ENCODE measurements at regions not wholly inside any gene's neighbourhood (a gene's known extent, or its start where the extent isn't known, plus 50 kb on each side); places are given as distances from the start of the nearest gene placed in this dataset.
"Not testable (repeated sequence)": the region's sequence is repeated elsewhere in the genome, so short reads cannot be mapped to it uniquely, and the experiment has no call there.

DNA sequence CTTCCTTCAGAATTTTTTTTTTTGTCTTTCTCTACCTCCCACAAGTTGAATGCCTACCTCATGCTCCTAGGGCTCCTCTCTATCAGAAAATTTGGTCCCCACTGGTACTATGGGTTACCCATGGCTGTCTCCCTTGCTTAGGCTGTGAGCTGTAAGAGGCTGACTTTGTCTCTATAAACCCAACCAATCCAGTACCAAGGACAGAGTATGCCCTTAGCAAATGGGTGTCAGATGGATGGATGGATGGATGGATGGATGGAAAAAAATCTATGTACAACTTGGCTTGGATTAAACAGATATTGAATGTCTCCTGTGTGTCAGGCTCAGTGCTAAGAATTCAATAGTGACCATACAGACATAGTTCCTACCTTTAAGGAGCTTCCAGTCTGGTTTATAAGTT lies 398.2 kb upstream of the TRPC7 start:
- no peaks in the 10 kb centered on the region for H3K9me3 ChIP-seq (ENCODE audit: control insufficient read depth, insufficient read depth, low read length)
- no peak overlapping the region for H3K27ac ChIP-seq (ENCODE audit: low read depth, low read length)
- H3K4me3 ChIP-seq (ENCODE audit: low read depth, low read length): no peak overlapping the region
- no peak for DNase-seq (ENCODE audit: low read depth in 4 of 6, low spot score in 6 of 6)
- H3K36me3 ChIP-seq (ENCODE audit: control insufficient read depth, insufficient read depth, low read length): no peaks in the 10 kb centered on the region
- no peaks in the 10 kb centered on the region for H3K27me3 ChIP-seq (ENCODE audit: control insufficient read depth, insufficient read depth, low read length)
- H3K4me1 ChIP-seq (ENCODE audit: control insufficient read depth, insufficient read depth, low read length): no peaks in the 10 kb centered on the region

DNA sequence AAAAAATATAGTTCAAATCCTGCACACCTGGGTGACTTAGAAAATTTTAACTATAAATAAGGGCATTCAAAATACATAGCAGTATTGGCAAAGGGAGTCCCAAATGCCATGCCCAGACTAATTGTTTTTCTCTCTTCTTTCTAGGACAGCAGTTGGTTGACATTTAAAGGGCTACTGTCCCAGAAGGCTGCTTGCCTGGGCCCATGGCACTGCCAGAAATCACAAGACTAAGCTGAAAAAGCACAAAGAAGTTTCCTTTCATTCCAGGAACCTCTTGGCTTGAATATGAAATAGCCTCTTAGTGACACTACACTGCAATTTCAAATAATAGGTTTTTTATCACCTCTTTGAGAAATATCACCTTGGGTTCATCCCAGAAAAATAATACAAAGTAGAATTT lies 388.9 kb upstream of the TRPC7 start:
- no peaks in the 10 kb centered on the region for H3K9me3 ChIP-seq (ENCODE audit: control insufficient read depth, insufficient read depth, low read length)
- H3K27ac ChIP-seq (ENCODE audit: low read depth, low read length): no peak overlapping the region
- no peaks in the 10 kb centered on the region for H3K27me3 ChIP-seq (ENCODE audit: control insufficient read depth, insufficient read depth, low read length)
- H3K36me3 ChIP-seq (ENCODE audit: control insufficient read depth, insufficient read depth, low read length): no peaks in the 10 kb centered on the region
- DNase-seq (ENCODE audit: low read depth in 4 of 6, low spot score in 6 of 6): peak in 1 of 6 donors; percentile 64
- no peak overlapping the region for H3K4me3 ChIP-seq (ENCODE audit: low read depth, low read length)
- no peaks in the 10 kb centered on the region for H3K4me1 ChIP-seq (ENCODE audit: control insufficient read depth, insufficient read depth, low read length)

DNA sequence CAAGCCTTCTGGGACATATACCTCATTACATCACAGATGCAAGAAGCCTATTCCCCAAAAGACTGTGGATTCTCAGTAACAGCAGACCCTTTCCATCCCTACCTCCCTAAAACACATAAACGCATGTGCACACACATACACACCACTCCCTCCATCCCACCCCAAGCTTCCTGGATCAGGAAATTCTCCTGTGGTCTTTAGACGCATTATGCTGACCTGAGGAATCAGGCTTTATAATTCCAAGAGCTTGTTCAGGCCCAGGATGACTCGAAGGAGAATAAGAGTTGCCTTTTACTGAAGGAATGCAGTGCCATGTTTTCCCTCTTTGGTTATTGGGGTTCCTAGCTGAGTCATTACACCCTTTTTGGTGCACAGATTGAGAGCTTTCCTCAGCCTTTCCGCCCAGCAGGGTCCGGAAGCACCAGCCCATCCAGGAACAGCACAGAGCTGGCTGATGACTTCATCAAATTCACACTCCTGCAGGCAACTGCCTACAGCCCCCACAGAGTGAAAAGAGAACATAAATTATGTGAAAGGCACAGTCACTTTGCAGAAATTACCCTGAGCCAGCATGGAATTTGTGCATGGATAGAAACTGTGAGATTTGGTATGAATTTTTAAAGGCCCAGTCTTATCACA lies 385.0 kb upstream of the TRPC7 start:
- peak in 2 of 6 donors; percentile 7 to 60 for DNase-seq (ENCODE audit: low read depth in 4 of 6, low spot score in 6 of 6)
- WGBS (ENCODE audit: insufficient coverage): 100% methylated on average over 2 of the region's 5 CpGs

DNA sequence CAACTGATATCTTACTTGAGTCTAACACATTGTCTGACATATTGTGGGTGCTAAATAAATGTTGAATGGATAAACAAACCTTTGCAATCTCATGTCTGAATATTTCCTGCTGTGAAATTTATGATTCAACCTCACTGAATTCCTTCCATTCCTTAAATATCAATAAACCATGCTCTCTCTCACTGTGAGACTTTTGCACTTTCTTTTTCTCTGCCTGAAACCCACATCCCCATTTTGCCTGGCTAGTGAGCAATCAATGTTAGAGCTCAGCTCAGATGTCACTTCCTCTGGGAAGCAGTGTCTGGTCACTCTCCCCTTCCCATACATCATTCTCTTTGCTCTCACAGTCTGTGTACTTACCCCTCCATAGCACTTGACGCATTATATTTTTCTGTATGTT lies 383.7 kb upstream of the TRPC7 start:
- no CpG with 5 or more reads among the region's 1 CpG for WGBS (ENCODE audit: insufficient coverage)
- no peak overlapping the region for H3K4me3 ChIP-seq (ENCODE audit: low read depth, low read length)
- H3K36me3 ChIP-seq (ENCODE audit: control insufficient read depth, insufficient read depth, low read length): no peaks in the 10 kb centered on the region
- no peaks in the 10 kb centered on the region for H3K27me3 ChIP-seq (ENCODE audit: control insufficient read depth, insufficient read depth, low read length)
- peaks cover 2% of the 10 kb centered on the region for H3K9me3 ChIP-seq (ENCODE audit: control insufficient read depth, insufficient read depth, low read length)
- H3K27ac ChIP-seq (ENCODE audit: low read depth, low read length): no peak overlapping the region
- DNase-seq (ENCODE audit: low read depth in 4 of 6, low spot score in 6 of 6): no peak
- H3K4me1 ChIP-seq (ENCODE audit: control insufficient read depth, insufficient read depth, low read length): no peaks in the 10 kb centered on the region

More for the DNA sequence above, 385.0 kb upstream of the TRPC7 start:
- H3K27me3 ChIP-seq (ENCODE audit: control insufficient read depth, insufficient read depth, low read length): no peaks in the 10 kb centered on the region
- H3K4me3 ChIP-seq (ENCODE audit: low read depth, low read length): no peak overlapping the region
- no peaks in the 10 kb centered on the region for H3K36me3 ChIP-seq (ENCODE audit: control insufficient read depth, insufficient read depth, low read length)
- no peaks in the 10 kb centered on the region for H3K4me1 ChIP-seq (ENCODE audit: control insufficient read depth, insufficient read depth, low read length)
- no peak overlapping the region for H3K27ac ChIP-seq (ENCODE audit: low read depth, low read length)
- peaks cover 2% of the 10 kb centered on the region for H3K9me3 ChIP-seq (ENCODE audit: control insufficient read depth, insufficient read depth, low read length)

DNA sequence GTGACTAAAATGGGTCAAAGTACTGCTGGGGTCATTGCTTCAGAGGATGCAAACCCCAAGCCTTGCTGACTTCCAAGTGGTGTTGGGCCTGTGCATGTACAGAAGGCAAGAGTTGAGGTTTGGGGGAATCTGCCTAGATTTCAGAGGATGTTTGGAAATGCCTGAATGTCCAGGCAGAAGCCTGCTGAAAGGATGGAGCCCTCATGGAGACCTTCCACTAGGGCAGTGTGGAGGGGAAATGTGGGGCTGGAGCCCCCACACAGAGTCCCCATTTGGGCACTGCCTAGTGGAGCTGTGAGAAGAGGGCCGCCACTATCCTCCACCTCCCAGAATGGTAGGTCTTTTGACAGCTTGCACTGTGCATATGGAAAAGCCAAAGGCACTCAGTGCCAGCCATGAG lies 377.7 kb upstream of the TRPC7 start:
- Histone ChIP-seq H3K36me3 (ENCODE audit: control insufficient read depth, insufficient read depth, low read length) (no peaks in the 10 kb centered on the region), H3K27ac (ENCODE audit: low read depth, low read length) (no peak overlapping the region), H3K4me1 (ENCODE audit: control insufficient read depth, insufficient read depth, low read length) (no peaks in the 10 kb centered on the region), H3K27me3 (ENCODE audit: control insufficient read depth, insufficient read depth, low read length) (no peaks in the 10 kb centered on the region), H3K9me3 (ENCODE audit: control insufficient read depth, insufficient read depth, low read length) (peaks cover 2% of the 10 kb centered on the region), H3K4me3 (ENCODE audit: low read depth, low read length) (no peak overlapping the region)
- 86% methylated on average over 1 of the region's 1 CpG for WGBS (ENCODE audit: insufficient coverage)
- no peak for DNase-seq (ENCODE audit: low read depth in 4 of 6, low spot score in 6 of 6)

DNA sequence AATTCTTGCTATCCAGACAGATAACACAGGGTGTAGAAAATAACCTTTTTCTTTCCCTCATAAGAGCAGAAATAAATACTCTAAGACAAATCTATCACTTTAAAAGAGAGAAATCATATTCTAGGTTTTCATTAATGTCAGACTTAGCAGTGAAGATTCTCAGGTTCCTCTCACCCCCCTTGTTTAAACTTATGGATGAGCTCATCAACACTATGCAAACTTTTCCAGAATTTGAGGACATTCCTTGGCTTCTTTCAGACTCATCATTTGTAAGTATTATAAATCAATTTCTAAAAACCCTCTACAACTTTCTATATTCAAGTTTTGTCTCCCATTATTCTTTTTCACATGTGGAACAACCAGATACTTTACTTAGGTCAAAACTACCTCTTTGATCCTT lies 374.9 kb upstream of the TRPC7 start:
- Histone ChIP-seq H3K9me3 (ENCODE audit: control insufficient read depth, insufficient read depth, low read length) (no peaks in the 10 kb centered on the region), H3K27ac (ENCODE audit: low read depth, low read length) (no peak overlapping the region), H3K27me3 (ENCODE audit: control insufficient read depth, insufficient read depth, low read length) (no peaks in the 10 kb centered on the region), H3K4me1 (ENCODE audit: control insufficient read depth, insufficient read depth, low read length) (no peaks in the 10 kb centered on the region), H3K4me3 (ENCODE audit: low read depth, low read length) (no peak overlapping the region), H3K36me3 (ENCODE audit: control insufficient read depth, insufficient read depth, low read length) (no peaks in the 10 kb centered on the region)
- DNase-seq (ENCODE audit: low read depth in 4 of 6, low spot score in 6 of 6): no peak

DNA sequence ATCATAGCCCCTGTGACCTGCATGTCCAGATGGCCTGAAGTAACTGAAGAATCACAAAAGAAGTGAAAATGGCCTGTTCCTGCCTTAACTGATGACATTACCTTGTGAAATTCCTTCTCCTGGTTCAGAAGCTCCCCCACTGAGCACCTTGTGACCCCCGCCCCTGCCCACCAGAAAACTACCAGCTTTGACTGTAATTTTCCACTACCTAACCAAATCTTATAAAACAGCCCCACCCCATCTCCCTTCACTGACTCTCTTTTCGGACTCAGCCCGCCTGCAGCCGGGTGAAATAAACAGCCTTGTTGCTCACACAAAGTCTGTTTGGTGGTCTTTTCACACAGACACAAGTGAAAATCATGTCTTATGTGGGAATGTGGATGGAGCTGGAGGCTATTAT lies 373.9 kb upstream of the TRPC7 start:
- not testable (repeated sequence) for H3K9me3 ChIP-seq (ENCODE audit: control insufficient read depth, insufficient read depth, low read length); DNase-seq (ENCODE audit: low read depth in 4 of 6, low spot score in 6 of 6); H3K27me3 ChIP-seq (ENCODE audit: control insufficient read depth, insufficient read depth, low read length); H3K4me3 ChIP-seq (ENCODE audit: low read depth, low read length); H3K36me3 ChIP-seq (ENCODE audit: control insufficient read depth, insufficient read depth, low read length); H3K4me1 ChIP-seq (ENCODE audit: control insufficient read depth, insufficient read depth, low read length); H3K27ac ChIP-seq (ENCODE audit: low read depth, low read length)
- 78% methylated on average over 4 of the region's 4 CpGs for WGBS (ENCODE audit: insufficient coverage)

DNA sequence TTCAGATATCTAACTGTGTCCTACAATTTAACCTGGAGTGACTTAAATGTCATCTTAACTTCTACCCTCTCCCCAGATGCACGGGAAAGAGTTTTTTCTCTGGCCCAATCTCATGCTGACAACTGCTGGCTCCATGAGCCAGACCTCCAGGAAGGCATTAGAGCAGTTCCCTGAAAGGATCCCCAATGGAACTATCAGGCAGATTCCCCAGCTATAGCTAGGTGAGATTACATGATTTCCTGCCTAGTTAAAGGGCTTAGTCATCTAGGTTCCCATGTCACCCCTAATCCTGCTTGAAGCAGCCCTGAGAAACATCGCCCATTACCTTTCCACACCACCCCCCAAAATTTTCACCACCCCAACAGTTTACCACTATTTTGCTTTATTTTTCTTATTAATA lies 373.5 kb upstream of the TRPC7 start:
- Histone ChIP-seq H3K27ac (ENCODE audit: low read depth, low read length) (no peak overlapping the region), H3K36me3 (ENCODE audit: control insufficient read depth, insufficient read depth, low read length) (no peaks in the 10 kb centered on the region), H3K27me3 (ENCODE audit: control insufficient read depth, insufficient read depth, low read length) (no peaks in the 10 kb centered on the region), H3K4me3 (ENCODE audit: low read depth, low read length) (no peak overlapping the region), H3K4me1 (ENCODE audit: control insufficient read depth, insufficient read depth, low read length) (no peaks in the 10 kb centered on the region), H3K9me3 (ENCODE audit: control insufficient read depth, insufficient read depth, low read length) (no peaks in the 10 kb centered on the region)
- no peak for DNase-seq (ENCODE audit: low read depth in 4 of 6, low spot score in 6 of 6)
- no CpG with 5 or more reads among the region's 2 CpGs for WGBS (ENCODE audit: insufficient coverage)

DNA sequence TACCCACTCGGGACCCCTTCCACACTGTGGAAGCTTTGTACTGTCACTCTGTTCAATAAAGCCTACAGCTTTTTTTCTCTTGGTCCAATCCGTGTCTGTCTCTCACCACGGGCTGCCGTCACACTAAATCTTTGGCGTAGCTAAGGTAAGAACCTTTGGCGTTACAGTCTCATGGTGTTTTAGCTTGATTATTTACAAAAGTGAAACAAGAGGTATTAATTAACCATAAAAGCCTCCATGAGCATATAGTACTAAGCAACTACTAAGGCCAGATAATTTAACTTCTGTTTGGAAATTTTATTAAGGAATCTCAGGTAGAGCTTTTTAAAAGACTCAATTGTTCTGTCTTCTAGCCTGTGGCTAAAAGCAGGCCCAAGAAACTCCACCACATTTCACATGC lies 370.7 kb upstream of the TRPC7 start:
- WGBS (ENCODE audit: insufficient coverage): 57% methylated on average over 1 of the region's 6 CpGs
- Histone ChIP-seq H3K9me3 (ENCODE audit: control insufficient read depth, insufficient read depth, low read length) (no peaks in the 10 kb centered on the region), H3K4me1 (ENCODE audit: control insufficient read depth, insufficient read depth, low read length) (no peaks in the 10 kb centered on the region), H3K27ac (ENCODE audit: low read depth, low read length) (no peak overlapping the region), H3K4me3 (ENCODE audit: low read depth, low read length) (no peak overlapping the region), H3K27me3 (ENCODE audit: control insufficient read depth, insufficient read depth, low read length) (no peaks in the 10 kb centered on the region), H3K36me3 (ENCODE audit: control insufficient read depth, insufficient read depth, low read length) (no peaks in the 10 kb centered on the region)
- no peak for DNase-seq (ENCODE audit: low read depth in 4 of 6, low spot score in 6 of 6)

DNA sequence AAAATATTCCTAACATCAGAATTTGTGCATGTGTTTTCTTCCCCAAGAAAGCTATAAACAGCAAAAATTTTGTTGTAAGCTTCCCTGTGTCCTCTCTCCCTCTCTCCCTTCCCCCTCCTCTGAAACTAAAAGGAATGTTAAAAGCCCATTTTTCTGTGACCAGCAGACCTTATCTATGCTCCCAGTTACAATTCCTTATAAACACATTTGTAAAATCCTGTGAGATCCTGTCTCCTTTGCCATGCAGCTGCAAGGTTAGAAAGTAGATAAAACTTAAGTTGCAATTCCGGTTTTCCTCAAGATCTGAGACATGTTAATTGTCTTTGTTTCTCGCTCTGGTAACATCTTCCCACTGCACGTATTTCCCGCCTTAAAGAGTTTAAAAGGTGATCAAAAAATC lies 370.3 kb upstream of the TRPC7 start:
- H3K27me3 ChIP-seq (ENCODE audit: control insufficient read depth, insufficient read depth, low read length); DNase-seq (ENCODE audit: low read depth in 4 of 6, low spot score in 6 of 6); H3K27ac ChIP-seq (ENCODE audit: low read depth, low read length); H3K36me3 ChIP-seq (ENCODE audit: control insufficient read depth, insufficient read depth, low read length); H3K4me1 ChIP-seq (ENCODE audit: control insufficient read depth, insufficient read depth, low read length); H3K4me3 ChIP-seq (ENCODE audit: low read depth, low read length); H3K9me3 ChIP-seq (ENCODE audit: control insufficient read depth, insufficient read depth, low read length): not testable (repeated sequence)
- 27% methylated on average over 2 of the region's 4 CpGs for WGBS (ENCODE audit: insufficient coverage)

All from spinal cord (tissue), 9 donors.